ENCODE measurements at regions not wholly inside any gene's neighbourhood (a gene's known extent, or its start where the extent isn't known, plus 50 kb on each side); places are given as distances from the start of the nearest gene placed in this dataset.

GRCh38 chr22:22427542-22428065, 80.9 kb downstream of the ZNF280B start (continued):
- TF ChIP-seq, protein P1, sequence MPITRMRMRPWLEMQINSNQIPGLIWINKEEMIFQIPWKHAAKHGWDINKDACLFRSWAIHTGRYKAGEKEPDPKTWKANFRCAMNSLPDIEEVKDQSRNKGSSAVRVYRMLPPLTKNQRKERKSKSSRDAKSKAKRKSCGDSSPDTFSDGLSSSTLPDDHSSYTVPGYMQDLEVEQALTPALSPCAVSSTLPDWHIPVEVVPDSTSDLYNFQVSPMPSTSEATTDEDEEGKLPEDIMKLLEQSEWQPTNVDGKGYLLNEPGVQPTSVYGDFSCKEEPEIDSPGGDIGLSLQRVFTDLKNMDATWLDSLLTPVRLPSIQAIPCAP (CRISPR knock-in tag; IDR thresholded peaks at IDR 0.05): no peak

- TF ChIP-seq FOXK1 (CRISPR knock-in tag; IDR thresholded peaks at IDR 0.05) (no peak), USF1 (CRISPR knock-in tag; IDR thresholded peaks at IDR 0.05) (no peak), JUN (CRISPR knock-in tag; IDR thresholded peaks at IDR 0.05) (no peak), SP1 (CRISPR knock-in tag; conservative IDR thresholded peaks at IDR 0.05) (no peak), SMAD3 (CRISPR knock-in tag; IDR thresholded peaks at IDR 0.05; ENCODE audit: borderline replicate concordance) (no peak), ZNF423 (CRISPR knock-in tag; IDR thresholded peaks at IDR 0.05) (no peak), SOX15 (CRISPR knock-in tag; IDR thresholded peaks at IDR 0.05) (no peak), CBFB (CRISPR knock-in tag; IDR thresholded peaks at IDR 0.05; ENCODE audit: low read depth) (no peak), RELA (CRISPR knock-in tag; IDR thresholded peaks at IDR 0.05; ENCODE audit: borderline replicate concordance) (no peak), EMX1 (CRISPR knock-in tag; IDR thresholded peaks at IDR 0.05) (no peak), RORB (CRISPR knock-in tag; IDR thresholded peaks at IDR 0.05) (no peak), ZNF138 (CRISPR knock-in tag; conservative IDR thresholded peaks at IDR 0.05) (no peak), ZNF317 (CRISPR knock-in tag; IDR thresholded peaks at IDR 0.05; ENCODE audit: borderline replicate concordance, low read depth) (no peak)
- TF ChIP-seq, protein P2, sequence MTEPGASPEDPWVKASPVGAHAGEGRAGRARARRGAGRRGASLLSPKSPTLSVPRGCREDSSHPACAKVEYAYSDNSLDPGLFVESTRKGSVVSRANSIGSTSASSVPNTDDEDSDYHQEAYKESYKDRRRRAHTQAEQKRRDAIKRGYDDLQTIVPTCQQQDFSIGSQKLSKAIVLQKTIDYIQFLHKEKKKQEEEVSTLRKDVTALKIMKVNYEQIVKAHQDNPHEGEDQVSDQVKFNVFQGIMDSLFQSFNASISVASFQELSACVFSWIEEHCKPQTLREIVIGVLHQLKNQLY (CRISPR knock-in tag; IDR thresholded peaks at IDR 0.05): no peak
- TF ChIP-seq, protein P3, sequence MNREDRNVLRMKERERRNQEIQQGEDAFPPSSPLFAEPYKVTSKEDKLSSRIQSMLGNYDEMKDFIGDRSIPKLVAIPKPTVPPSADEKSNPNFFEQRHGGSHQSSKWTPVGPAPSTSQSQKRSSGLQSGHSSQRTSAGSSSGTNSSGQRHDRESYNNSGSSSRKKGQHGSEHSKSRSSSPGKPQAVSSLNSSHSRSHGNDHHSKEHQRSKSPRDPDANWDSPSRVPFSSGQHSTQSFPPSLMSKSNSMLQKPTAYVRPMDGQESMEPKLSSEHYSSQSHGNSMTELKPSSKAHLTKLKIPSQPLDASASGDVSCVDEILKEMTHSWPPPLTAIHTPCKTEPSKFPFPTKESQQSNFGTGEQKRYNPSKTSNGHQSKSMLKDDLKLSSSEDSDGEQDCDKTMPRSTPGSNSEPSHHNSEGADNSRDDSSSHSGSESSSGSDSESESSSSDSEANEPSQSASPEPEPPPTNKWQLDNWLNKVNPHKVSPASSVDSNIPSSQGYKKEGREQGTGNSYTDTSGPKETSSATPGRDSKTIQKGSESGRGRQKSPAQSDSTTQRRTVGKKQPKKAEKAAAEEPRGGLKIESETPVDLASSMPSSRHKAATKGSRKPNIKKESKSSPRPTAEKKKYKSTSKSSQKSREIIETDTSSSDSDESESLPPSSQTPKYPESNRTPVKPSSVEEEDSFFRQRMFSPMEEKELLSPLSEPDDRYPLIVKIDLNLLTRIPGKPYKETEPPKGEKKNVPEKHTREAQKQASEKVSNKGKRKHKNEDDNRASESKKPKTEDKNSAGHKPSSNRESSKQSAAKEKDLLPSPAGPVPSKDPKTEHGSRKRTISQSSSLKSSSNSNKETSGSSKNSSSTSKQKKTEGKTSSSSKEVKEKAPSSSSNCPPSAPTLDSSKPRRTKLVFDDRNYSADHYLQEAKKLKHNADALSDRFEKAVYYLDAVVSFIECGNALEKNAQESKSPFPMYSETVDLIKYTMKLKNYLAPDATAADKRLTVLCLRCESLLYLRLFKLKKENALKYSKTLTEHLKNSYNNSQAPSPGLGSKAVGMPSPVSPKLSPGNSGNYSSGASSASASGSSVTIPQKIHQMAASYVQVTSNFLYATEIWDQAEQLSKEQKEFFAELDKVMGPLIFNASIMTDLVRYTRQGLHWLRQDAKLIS (CRISPR knock-in tag; IDR thresholded peaks at IDR 0.05; ENCODE audit: borderline replicate concordance): no peak
- TF ChIP-seq, protein P4, sequence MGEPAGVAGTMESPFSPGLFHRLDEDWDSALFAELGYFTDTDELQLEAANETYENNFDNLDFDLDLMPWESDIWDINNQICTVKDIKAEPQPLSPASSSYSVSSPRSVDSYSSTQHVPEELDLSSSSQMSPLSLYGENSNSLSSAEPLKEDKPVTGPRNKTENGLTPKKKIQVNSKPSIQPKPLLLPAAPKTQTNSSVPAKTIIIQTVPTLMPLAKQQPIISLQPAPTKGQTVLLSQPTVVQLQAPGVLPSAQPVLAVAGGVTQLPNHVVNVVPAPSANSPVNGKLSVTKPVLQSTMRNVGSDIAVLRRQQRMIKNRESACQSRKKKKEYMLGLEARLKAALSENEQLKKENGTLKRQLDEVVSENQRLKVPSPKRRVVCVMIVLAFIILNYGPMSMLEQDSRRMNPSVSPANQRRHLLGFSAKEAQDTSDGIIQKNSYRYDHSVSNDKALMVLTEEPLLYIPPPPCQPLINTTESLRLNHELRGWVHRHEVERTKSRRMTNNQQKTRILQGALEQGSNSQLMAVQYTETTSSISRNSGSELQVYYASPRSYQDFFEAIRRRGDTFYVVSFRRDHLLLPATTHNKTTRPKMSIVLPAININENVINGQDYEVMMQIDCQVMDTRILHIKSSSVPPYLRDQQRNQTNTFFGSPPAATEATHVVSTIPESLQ (CRISPR knock-in tag; IDR thresholded peaks at IDR 0.05): no peak
- TF ChIP-seq, protein P5, sequence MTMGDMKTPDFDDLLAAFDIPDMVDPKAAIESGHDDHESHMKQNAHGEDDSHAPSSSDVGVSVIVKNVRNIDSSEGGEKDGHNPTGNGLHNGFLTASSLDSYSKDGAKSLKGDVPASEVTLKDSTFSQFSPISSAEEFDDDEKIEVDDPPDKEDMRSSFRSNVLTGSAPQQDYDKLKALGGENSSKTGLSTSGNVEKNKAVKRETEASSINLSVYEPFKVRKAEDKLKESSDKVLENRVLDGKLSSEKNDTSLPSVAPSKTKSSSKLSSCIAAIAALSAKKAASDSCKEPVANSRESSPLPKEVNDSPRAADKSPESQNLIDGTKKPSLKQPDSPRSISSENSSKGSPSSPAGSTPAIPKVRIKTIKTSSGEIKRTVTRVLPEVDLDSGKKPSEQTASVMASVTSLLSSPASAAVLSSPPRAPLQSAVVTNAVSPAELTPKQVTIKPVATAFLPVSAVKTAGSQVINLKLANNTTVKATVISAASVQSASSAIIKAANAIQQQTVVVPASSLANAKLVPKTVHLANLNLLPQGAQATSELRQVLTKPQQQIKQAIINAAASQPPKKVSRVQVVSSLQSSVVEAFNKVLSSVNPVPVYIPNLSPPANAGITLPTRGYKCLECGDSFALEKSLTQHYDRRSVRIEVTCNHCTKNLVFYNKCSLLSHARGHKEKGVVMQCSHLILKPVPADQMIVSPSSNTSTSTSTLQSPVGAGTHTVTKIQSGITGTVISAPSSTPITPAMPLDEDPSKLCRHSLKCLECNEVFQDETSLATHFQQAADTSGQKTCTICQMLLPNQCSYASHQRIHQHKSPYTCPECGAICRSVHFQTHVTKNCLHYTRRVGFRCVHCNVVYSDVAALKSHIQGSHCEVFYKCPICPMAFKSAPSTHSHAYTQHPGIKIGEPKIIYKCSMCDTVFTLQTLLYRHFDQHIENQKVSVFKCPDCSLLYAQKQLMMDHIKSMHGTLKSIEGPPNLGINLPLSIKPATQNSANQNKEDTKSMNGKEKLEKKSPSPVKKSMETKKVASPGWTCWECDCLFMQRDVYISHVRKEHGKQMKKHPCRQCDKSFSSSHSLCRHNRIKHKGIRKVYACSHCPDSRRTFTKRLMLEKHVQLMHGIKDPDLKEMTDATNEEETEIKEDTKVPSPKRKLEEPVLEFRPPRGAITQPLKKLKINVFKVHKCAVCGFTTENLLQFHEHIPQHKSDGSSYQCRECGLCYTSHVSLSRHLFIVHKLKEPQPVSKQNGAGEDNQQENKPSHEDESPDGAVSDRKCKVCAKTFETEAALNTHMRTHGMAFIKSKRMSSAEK (CRISPR knock-in tag; IDR thresholded peaks at IDR 0.05; ENCODE audit: borderline replicate concordance): no peak
- TF ChIP-seq, protein P6, sequence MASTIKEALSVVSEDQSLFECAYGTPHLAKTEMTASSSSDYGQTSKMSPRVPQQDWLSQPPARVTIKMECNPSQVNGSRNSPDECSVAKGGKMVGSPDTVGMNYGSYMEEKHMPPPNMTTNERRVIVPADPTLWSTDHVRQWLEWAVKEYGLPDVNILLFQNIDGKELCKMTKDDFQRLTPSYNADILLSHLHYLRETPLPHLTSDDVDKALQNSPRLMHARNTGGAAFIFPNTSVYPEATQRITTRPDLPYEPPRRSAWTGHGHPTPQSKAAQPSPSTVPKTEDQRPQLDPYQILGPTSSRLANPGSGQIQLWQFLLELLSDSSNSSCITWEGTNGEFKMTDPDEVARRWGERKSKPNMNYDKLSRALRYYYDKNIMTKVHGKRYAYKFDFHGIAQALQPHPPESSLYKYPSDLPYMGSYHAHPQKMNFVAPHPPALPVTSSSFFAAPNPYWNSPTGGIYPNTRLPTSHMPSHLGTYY (CRISPR knock-in tag; IDR thresholded peaks at IDR 0.05): no peak
- DNase-seq (ENCODE audit: low spot score) (no peak), ATAC-seq (no peak)
- POLR2A ChIA-PET: no interaction called here
- H3K27me3 Mint-ChIP-seq (ENCODE audit: low read depth): peaks cover 100% of the 10 kb centered on the region
- no peaks in the 10 kb centered on the region for H3K36me3 Mint-ChIP-seq
- peaks cover 16% of the 10 kb centered on the region for H3K4me1 Mint-ChIP-seq
- H3K4me3 Mint-ChIP-seq: no peak overlapping the region
- CTCF ChIA-PET: no interaction called here
- H3K9me3 Mint-ChIP-seq: no peaks in the 10 kb centered on the region
- no peak overlapping the region for H3K27ac Mint-ChIP-seq
These were observed 80.1 kb downstream of the ZNF280B start for GRCh38 chr22:22428222-22429098.
